Stimulated activated CD4-positive, alpha-beta T cell treated with anti-CD3 and anti-CD28 coated beads, TNF-alpha, amount 100 ng/mL, for 24 hours (primary cell): ENCODE measurements at regions not wholly inside any gene's neighbourhood (a gene's known extent, or its start where the extent isn't known, plus 50 kb on each side); places are given as distances from the start of the nearest gene placed in this dataset.

Experiments used
- DNase-seq, 3 experiments: peaks; one replicate each; pipeline ENCODE4 v3.0.0-alpha.2; 2020; ENCODE audit warnings: low read depth in 3 of 3

DNA sequence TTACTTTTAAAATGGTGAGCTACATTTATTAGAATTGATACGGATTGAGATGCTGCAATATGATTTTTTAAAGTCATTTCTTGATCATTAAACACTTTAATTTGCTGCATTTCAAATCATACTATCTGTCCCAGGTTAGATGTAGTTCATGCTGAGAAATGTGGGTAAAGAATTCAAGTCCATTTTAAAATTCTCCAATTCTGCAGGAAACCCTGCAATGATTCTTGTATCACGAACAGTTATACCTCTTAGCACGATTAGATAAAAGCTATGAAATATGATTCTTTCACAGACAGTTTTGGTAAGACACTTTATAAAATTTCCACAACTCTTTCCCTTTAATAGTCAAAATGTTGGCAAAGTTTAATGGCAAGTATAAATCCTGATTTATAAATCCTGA, 693.4 kb downstream of the ADGRL2 start:
- DNase-seq: no peak

GRCh38 chr1:82492159-82492558, 691.4 kb downstream of the ADGRL2 start:
- DNase-seq: no peak

DNA sequence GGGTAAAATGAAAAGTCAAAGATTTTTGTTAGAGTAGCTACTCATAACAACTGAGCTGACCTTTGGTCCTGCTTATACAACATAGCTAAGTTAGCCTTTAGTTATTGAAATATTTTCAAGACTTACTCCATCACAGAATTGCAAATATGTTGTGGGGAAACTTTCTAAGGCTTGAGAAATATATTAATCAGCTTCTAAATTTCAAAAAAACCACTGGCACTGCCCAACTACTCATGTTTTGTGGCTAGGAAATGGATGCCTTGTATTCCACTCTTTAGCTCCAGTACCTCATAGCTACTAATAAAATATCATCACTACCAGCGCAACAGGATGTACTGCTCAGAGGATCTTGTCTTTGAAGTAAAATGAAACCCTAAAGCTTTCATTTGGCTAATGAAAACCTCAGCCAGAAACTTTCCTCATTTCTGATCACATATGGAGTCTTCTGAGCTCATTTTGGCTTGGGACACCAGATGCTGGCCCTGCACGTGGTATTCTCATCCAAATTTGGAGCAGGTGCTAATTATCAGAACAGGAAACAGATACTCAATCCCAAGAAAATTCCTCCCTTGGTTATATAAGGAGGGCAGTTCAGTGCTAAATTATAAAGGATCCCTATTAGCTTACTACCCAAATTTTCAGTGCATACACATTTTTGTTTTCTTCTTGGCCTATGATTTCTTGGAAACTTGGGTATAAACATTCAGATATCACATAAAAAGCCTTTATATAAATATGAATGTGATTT, 690.7 kb downstream of the ADGRL2 start:
- DNase-seq: no peak

DNA sequence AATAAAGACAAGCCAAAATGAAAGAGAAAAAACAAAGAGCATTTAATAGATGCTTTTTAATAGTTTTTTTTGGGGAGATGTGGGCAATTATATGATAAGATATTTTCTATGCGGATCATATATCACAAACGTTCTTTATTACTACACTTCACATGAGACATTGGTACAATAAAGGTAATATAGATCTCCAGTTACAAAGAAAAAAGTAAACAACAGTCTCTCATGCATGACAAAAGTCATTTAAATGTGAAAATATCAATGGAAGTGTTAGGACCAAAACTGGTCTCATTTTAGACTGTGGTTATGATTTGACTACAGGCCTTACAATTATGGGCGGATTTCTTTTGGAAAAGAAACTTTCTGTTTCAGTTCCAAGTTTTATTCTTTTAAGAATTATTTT, 687.0 kb downstream of the ADGRL2 start:
- no peak for DNase-seq

DNA sequence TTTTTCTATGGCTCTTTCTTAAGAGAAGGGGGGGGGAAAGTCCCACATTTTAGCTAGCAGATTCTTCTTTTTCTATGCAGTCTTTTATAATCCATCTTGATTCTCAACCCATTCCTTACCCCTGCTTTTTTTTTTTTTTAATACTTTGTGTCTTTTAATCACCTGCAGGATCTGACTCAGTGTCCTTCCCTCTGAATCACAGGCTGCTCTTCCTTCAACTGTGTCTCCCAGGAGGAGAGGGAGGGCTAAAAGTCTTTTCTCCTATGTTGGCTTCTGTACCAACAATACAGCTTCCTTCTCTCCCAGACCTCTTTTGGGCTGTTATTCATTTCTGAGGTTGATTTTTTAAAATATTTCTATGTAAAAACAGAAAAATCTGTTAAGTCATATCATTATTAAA, 686.2 kb downstream of the ADGRL2 start:
- no peak for DNase-seq

GRCh38 chr1:82486468-82486867, 685.7 kb downstream of the ADGRL2 start:
- DNase-seq: no peak

GRCh38 chr1:82485591-82486369, 685.0 kb downstream of the ADGRL2 start:
- DNase-seq: no peak

DNA sequence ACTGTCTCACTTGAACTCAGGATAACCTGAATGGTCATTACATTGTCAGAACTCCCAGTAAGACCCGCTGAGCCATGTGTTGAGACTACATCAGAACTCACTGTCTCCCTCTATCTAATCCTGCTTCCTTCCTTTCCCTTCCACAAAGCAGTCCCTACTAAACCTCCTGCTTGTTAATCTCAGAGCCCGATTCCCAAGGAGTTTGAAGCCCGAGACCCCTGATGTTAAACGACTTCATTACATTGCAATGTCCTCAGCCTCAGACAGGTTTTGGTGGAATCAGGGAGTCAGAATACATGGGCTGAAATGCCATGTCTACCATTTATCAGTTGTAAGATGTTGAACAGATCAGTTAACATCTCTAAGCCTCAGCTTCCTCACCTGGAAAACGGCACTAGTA, 682.4 kb downstream of the ADGRL2 start:
- DNase-seq: no peak

DNA sequence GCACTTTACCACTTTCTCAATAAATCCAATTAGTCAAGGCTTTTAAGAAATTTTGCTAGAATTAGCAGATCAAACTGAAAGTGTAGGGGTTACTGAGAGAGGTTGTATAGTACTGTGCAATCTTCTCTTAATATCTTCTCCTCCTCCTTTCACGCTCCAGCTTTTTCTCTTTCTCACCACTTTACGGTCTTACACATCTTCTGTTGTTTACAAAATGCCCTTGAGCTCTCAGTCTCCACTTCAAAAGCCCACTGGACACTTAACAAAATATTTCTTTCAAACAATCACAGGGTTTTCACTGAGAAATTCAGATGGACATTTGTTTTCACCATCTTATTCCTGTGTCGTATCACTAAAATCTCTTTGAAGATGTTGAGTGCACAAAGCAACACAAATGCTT, 678.2 kb downstream of the ADGRL2 start:
- no peak for DNase-seq

DNA sequence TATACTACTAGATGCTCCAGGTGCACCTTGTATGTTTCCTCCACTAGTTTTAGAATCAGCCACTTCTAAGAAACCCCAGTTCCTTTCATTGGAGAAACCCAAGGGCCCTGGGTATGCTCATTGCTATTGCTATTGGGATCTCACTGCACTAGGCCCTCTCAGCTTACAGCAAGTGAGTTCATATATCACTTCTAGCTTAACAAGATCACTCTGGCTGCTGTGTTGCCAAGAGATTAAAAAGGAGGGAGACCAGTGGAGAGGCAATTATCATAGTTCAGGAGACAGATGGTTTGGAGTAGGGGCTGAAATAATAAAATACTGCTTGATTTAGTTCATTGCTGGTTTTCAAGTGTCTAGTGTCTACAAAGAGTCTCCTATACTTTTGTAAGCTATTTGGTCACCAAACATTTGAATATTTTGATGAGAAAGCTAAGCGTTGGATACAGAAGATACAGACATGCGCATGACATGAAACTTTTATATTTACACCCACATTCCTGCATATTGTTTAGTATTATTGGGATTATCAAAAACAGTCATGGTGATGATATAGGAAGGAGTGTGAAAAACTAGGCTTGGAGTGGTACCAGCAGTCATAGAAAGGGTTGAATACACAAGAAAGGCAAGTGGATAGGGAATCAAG, 671.9 kb downstream of the ADGRL2 start:
- no peak for DNase-seq

DNA sequence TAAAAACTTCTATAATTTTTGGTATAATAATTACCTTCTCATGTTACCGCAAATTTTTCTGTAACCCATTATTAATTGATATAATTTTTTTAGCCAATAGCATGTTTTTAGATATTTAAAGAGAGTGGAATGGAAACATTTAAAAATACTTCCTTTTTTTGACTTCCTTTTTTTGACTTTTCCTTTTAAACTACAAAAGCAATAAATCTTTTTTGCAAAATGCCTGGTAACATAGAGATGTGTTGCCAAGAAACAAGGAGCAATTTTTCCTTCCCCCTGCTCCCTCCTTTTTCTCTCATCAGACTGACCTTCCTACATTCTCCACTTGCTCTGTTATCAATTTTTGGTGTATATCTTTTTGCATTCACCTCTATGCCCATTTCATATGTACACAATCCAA, 666.2 kb downstream of the ADGRL2 start:
- DNase-seq: no peak

DNA sequence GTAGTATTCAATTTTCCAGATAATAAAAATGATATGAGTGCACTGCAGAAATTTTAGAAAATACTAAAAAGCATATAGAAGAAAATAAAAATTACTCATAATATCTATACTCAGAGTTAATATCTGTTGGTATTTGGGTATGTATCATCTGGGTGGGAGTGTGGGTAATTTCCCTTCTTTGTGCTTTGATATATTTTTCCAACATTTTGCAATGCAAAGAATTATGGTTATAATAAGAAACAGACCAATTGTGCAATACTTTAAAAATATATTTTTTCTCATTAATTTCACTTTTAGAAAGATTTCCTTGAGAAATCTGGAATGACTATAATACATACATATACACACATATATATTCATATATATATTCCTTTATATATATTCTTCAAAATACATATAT, 665.7 kb downstream of the ADGRL2 start:
- DNase-seq: no peak

DNA sequence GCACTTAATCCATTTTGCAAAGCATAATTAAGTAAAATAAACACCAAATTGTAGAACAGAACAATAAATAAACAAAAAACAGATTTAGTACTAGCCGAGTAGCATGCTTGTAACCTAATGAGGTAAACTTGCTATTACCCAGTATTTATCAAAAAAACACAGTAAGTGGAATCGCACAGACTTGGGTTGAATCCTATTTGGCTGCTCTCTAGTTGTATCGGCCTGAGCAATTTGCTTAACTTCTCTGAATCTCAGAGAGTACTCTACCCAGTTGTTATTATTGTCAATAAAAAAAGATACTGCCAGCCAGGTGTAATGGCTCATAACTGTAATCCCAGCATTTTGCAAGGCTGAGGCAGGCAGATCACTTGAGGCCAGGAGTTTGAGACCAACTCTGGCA, 664.3 kb downstream of the ADGRL2 start:
- DNase-seq: no peak

GRCh38 chr1:82464362-82465001, 663.7 kb downstream of the ADGRL2 start:
- DNase-seq: no peak

DNA sequence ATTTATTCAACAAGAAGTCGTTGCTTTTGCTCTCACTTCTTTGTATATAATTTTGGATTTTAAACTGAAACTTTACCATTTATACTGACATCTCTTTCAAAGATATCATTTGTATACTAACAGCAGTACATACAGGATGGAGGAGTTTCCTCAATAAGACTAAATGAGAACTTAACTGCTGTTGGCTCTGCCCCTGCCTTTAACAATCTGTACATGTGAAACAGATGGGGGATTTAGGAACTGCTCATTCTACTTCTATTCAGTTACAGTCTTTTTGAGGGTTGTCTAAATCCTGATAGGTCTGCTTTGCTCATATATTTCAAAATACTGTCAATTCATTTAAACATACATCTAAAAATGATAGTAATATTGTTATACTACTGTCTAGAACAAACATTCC, 663.2 kb downstream of the ADGRL2 start:
- DNase-seq: no peak

GRCh38 chr1:82462366-82462765, 661.6 kb downstream of the ADGRL2 start:
- no peak for DNase-seq

DNA sequence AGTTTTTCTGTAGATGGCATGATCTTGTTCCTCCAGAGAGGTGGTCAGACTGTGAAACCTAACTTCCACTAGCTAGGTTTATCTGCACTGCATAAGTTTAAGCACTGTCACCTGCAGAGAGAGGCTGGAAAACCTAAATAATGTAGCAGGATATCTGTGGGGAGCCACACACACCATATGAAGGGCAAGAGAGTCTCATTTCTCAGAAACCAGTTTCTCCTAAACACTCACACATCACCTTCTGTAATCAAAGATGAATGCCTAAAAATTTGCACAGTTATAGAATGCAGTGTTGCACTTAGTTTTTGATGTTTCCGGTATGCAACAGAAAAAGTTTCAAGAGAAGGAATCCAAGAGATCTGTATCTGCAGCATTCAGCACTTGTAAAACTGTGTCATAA, 654.6 kb downstream of the ADGRL2 start:
- DNase-seq: no peak

DNA sequence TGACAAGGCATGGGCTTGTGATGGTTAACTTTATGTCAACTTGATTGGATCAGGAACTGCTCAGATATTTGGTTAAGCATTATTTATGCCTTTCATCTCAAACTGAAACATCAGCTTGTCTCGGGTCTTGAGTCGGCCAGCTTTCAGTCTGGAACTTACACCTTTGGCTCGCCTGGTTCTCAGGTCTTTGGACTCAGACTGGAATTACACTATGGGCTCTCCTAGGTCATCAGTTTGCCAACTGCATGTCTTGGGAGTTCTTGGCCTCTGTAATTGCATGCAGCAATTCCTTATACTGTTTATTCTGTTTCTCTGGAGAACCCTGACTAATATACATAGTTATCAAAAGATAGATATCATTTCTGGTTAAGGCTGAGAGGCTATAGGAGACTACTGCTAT, 653.7 kb downstream of the ADGRL2 start:
- DNase-seq: no peak

GRCh38 chr1:82453511-82454185, 652.9 kb downstream of the ADGRL2 start:
- no peak for DNase-seq

DNA sequence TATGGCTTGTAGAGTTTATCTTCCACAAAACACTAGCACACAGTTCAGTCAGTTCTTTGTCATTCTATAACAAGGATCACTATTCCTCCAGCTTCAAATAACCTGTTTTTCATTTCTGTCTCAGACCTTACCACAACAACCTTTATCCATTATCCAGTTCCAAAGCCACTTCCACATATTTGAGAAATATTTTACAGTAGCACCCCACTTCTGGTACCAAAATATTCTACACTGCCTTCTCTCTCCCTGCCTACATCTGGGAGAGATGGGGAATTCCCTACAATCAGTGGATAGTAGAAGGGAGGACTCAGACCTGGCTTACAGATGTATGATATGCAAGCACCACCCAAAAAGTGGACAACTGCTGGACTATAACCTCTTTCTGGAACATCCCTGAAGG, 651.4 kb downstream of the ADGRL2 start:
- no peak for DNase-seq

GRCh38 chr1:82451191-82451590, 650.5 kb downstream of the ADGRL2 start:
- DNase-seq: no peak

DNA sequence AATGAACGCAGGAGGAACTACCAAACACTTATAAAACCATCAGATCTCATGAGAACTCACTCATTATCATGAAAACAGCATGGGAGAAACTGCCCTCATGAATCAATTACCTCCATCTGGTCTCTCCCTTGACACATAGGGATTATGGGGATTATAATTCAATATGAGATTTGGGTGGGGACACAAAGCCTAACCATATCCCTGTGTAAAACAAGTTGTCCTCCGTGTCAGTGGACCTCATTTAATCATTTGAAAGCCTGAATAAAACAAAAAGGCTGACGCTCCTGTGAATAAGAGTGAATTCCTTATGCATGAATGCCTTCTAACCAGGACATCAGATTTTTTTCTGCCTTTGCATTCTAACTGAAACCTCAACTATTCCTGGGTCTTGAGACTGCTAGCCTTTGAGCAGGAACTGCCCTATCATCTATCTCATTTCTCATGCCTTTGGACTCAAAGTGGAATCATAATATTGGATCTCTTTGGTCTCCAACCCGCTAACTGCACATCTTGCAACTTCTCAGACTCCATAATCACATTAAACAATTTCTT, 648.8 kb downstream of the ADGRL2 start:
- no peak for DNase-seq
